Omental fat pad (tissue), 3 donors: ENCODE measurements at regions not wholly inside any gene's neighbourhood (a gene's known extent, or its start where the extent isn't known, plus 50 kb on each side); places are given as distances from the start of the nearest gene placed in this dataset.
"Not testable (repeated sequence)": the region's sequence is repeated elsewhere in the genome, so short reads cannot be mapped to it uniquely, and the experiment has no call there.

Experiments used
- ATAC-seq: fragments of 150-250 bp; one replicate; pipeline ENCODE4 v1.9.1; 2016; ENCODE audit warnings: mild to moderate bottlenecking, moderate library complexity; ENCODE audit not compliant: low FRiP score
- DNase-seq: peaks from one replicate; pipeline ENCODE4 v3.0.0-alpha.2; 2019; ENCODE audit warnings: low spot score
- CTCF ChIP-seq, 3 donors: fragments of 450-650 bp; IDR thresholded peaks; one replicate each; pipeline ENCODE4 v1.5.1; 2016 to 2017; ENCODE audit warnings: antibody characterized with exemption in 3 of 3, mild to moderate bottlenecking in 3 of 3, moderate library complexity in 2 of 3

DNA sequence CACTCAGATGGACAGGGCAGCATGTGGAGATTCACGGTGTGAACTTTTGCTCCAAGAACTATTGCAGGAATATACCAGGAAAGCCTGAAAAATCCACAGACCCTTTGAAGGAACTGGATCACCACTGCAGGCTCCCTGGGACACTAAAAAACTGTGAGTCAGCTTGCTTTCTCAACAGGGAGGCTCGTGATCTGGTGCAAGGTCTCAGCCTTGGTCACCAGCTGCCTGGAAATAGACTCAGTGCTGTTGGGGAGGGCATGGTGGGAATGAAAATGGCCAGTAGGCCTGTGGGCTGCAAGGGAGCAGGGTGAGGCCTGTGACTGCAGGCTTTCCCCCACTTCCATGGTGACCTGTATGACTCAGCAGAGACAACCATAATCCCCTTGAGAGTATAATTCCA is 426.4 kb upstream of the RPS6KA3 start:
- no peak for ATAC-seq
- no peak for DNase-seq
- TF ChIP-seq CTCF (IDR thresholded peaks at IDR 0.05): no peak

DNA sequence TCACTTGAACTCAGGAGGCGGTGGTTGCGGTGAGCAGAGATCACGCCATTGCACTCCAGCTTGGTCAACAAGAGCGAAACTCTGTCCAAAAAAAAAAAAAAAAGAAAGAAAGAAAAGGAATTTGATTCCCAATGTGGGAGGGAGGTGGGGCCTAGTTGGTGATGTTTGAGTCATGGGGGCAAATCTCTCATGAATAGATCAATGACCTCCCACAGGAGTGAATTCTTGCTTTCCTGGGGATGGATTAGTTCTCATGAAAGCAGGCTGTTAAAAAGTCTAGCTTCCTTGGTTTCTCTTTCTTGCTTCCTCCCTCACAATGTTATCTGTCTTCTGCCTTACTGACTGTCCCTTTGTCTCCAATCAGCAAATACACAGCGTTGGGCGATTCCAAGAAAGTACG is 419.5 kb upstream of the RPS6KA3 start:
- no peak for DNase-seq
- ATAC-seq: no peak
- no peak for TF ChIP-seq CTCF (IDR thresholded peaks at IDR 0.05)

GRCh38 chrX:20685652-20686051 is 418.9 kb upstream of the RPS6KA3 start:
- ATAC-seq (no peak), DNase-seq (no peak)
- TF ChIP-seq CTCF (IDR thresholded peaks at IDR 0.05): no peak

GRCh38 chrX:20681683-20682082 is 415.0 kb upstream of the RPS6KA3 start:
- ATAC-seq (peak; percentile 28), DNase-seq (no peak)
- TF ChIP-seq CTCF (IDR thresholded peaks at IDR 0.05): no peak

DNA sequence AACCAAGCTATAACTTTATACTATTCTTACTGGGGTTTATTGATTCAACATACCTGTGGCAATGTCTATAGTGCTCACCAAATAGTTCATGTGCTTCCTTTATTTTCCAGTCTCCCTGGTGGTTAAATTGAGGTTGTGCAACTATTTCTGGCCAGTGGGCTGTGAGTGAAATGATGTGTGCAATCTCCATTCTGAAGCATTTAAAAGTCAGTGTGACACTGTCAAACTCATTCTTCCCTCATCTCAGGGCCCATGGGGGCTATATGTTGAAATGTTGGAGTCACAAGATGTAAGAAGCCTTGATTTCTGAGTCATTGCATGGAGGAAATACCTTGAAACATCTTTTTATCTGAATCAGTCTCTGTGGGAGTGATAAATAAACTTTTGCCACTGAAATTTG is 414.3 kb upstream of the RPS6KA3 start:
- DNase-seq (no peak), ATAC-seq (peak; percentile 28)
- no peak for TF ChIP-seq CTCF (IDR thresholded peaks at IDR 0.05)

- ATAC-seq (no peak), DNase-seq (no peak)
- TF ChIP-seq CTCF (IDR thresholded peaks at IDR 0.05): no peak
These were observed 405.8 kb upstream of the RPS6KA3 start for GRCh38 chrX:20672476-20672875.

DNA sequence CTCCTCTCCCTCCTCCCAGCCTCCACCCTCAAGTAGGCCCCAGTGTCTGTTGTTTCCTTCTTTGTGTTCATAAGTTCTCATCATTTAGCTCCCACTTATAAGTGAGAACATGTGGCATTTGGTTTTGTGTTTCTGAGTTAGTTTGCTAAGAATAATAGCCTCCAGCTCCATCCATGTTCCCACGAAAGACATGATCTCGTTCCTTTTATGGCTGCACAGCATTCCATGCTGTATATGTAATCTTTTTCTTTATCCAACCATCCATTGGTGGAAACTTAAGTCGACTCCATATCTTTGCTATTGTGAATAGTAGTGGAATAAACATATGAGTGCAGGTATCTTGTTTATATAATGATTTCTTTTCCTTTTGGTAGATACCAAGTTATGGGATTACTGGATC is 405.0 kb upstream of the RPS6KA3 start:
- not testable (repeated sequence) for DNase-seq, ATAC-seq

GRCh38 chrX:20670611-20671010 is 403.9 kb upstream of the RPS6KA3 start:
- TF ChIP-seq CTCF (IDR thresholded peaks at IDR 0.05): no peak
- ATAC-seq (no peak), DNase-seq (no peak)
